K562 (cell line): ENCODE measurements at regions not wholly inside any gene's neighbourhood (a gene's known extent, or its start where the extent isn't known, plus 50 kb on each side); places are given as distances from the start of the nearest gene placed in this dataset.

Source experiments
- ATAC-seq: fragments of 200-7000 bp; cut with Tn5 transposase; 3 replicates; pipeline ENCODE4 v1.9.1; 2020; ENCODE audit warnings: moderate library complexity
- BruUV-seq: library from RNA; stranded (reverse); fragments of 400-500 nt; replicated peaks from 2 replicates; lab custom pipeline; 2021; lab: Mats Ljungman, UMichigan
- CTCF ChIA-PET: fragments of 300-600 bp; formaldehyde crosslinking; extraction: SDS; loops from one replicate; lab custom pipeline; 2021; ENCODE audit warnings: low intra/inter-chr PET ratio; lab: Yijun Ruan, JAX
- POLR2A ChIA-PET: fragments of 300-600, 350-650 bp; sonication (Branson Sonifier 250); formaldehyde crosslinking; extraction: SDS; loops from one replicate; lab custom pipeline; 2021; ENCODE audit warnings: antibody characterized with exemption, inconsistent platforms; lab: Yijun Ruan, JAX
- DNase-seq, 4 experiments: peaks; one replicate each; pipeline versions ENCODE4 v3.0.0 to v3.0.0-alpha.2; 2011 to 2018; ENCODE audit warnings: low spot score in 3 of 4, mixed read lengths in 3 of 4; ENCODE audit errors: extremely low read depth in 1 of 4
- FAIRE-seq: peaks from 2 replicates; lab custom pipeline; 2011; peaks lifted over from hg19 to GRCh38; lab: Jason Lieb, UNC
- H2AFZ ChIP-seq: 2 replicates; pipeline ENCODE4 v1.6.0; 2011; ENCODE audit warnings: low read depth, low read length, control low read depth, inconsistent platforms
- H3K27ac ChIP-seq: fragments of 200-600 bp; 3 replicates; pipeline ENCODE4 v1.8.0; 2011; ENCODE audit warnings: low read depth, mild to moderate bottlenecking, control low read depth, inconsistent platforms, low read length, moderate library complexity, mixed read lengths; ENCODE audit errors: extremely low read depth
- H3K27me3 ChIP-seq, 2 experiments: fragments of 300-600 bp in 1 of 2; 2 replicates in 1 of 2; 3 replicates in 1 of 2; pipeline versions ENCODE4 v1.6.0 to v1.8.0; 2011; ENCODE audit warnings: inconsistent platforms in 2 of 2, low read length in 2 of 2, mild to moderate bottlenecking in 1 of 2, mixed read lengths in 1 of 2, moderate library complexity in 1 of 2; ENCODE audit not compliant: control insufficient read depth in 2 of 2, insufficient read depth in 2 of 2
- H3K36me3 ChIP-seq: fragments of 300-600 bp; 3 replicates; pipeline ENCODE4 v1.8.0; 2011; ENCODE audit warnings: mild to moderate bottlenecking, low read length, inconsistent platforms; ENCODE audit not compliant: control insufficient read depth, insufficient read depth
- H3K4me1 ChIP-seq, 2 experiments: fragments of 200-600 bp in 1 of 2; replicated peaks in 1 of 2; 2 replicates in 1 of 2; 3 replicates in 1 of 2; pipeline versions ENCODE4 v1.5.1 to v1.8.0; 2011; ENCODE audit warnings: inconsistent platforms in 2 of 2, low read length in 2 of 2, mild to moderate bottlenecking in 1 of 2, mixed read lengths in 1 of 2, moderate library complexity in 1 of 2; ENCODE audit not compliant: control insufficient read depth in 2 of 2, insufficient read depth in 2 of 2
- H3K4me2 ChIP-seq: 2 replicates; pipeline ENCODE4 v1.6.1; 2011; ENCODE audit warnings: low read length, control low read depth, inconsistent platforms, mixed read lengths; ENCODE audit not compliant: insufficient read depth
- H3K4me3 ChIP-seq: fragments of 200-600 bp; sonication (generic), shearing (Covaris generic); 2 replicates; pipeline ENCODE4 v1.5.1; 2016; ENCODE audit warnings: control low read depth, inconsistent platforms
- H3K79me2 ChIP-seq: fragments of 200-600 bp; 3 replicates; pipeline ENCODE4 v1.8.0; 2011; ENCODE audit warnings: low read length, inconsistent platforms; ENCODE audit not compliant: control insufficient read depth, insufficient read depth
- H3K9ac ChIP-seq, 2 experiments: 2 replicates each; pipeline versions ENCODE4 v1.6.0 to v1.6.1; 2011; ENCODE audit warnings: low read depth in 2 of 2, low read length in 2 of 2, control low read depth in 1 of 2, inconsistent platforms in 1 of 2, mild to moderate bottlenecking in 1 of 2, mixed read lengths in 1 of 2; ENCODE audit not compliant: insufficient read depth in 1 of 2
- H3K9me1 ChIP-seq: one replicate; pipeline ENCODE4 v1.6.0; 2011; ENCODE audit warnings: inconsistent platforms, mild to moderate bottlenecking, low read length, moderate library complexity; ENCODE audit not compliant: control insufficient read depth, insufficient read depth
- H3K9me3 ChIP-seq: replicated peaks from 2 replicates; pipeline ENCODE4 v1.5.1; 2011; ENCODE audit warnings: low read depth, low read length, inconsistent platforms; ENCODE audit not compliant: control insufficient read depth, insufficient read depth
- H4K20me1 ChIP-seq: replicated peaks from 2 replicates; pipeline ENCODE4 v1.6.1; 2011; ENCODE audit warnings: low read length, inconsistent platforms, mixed read lengths; ENCODE audit not compliant: control insufficient read depth, insufficient read depth
- CC2D1A ChIP-seq: fragments of 450-650 bp; IDR thresholded peaks from 2 replicates; pipeline ENCODE4 v1.6.1; 2017; ENCODE audit warnings: mild to moderate bottlenecking
- CREM ChIP-seq: IDR thresholded peaks from 2 replicates; pipeline ENCODE4 v1.6.1; 2014; ENCODE audit warnings: antibody characterized with exemption, low read depth
- PTTG1 ChIP-seq: fragments of 450-650 bp; IDR thresholded peaks from 2 replicates; pipeline ENCODE4 v1.6.1; 2016; ENCODE audit warnings: low read depth, mild to moderate bottlenecking, missing genetic modification characterization, missing compliant biosample characterization
- ZNF449 ChIP-seq: fragments of 250-450 bp; sonication (Bioruptor Pico); IDR thresholded peaks from 2 replicates; pipeline ENCODE4 v1.8.0; 2022; ENCODE audit warnings: moderate library complexity, mild to moderate bottlenecking, inconsistent platforms
- WGBS: fragments of 100-300 bp; shearing (Covaris generic); methylation state at CpG from one replicate; pipeline ENCODE4 v1.1.6; 2016; ENCODE audit warnings: low coverage, mixed read lengths; ENCODE audit not compliant: insufficient coverage; ENCODE audit errors: missing lambda C conversion rate; 5-methylcytosine and 5-hydroxymethylcytosine counted together
- in situ Hi-C: fragments of 300-500 bp; cut with MboI; formaldehyde crosslinking; loops from 4 replicates; pipeline ENCODE4 v1.15.0; 2018; ENCODE audit warnings: inconsistent platforms, mixed read lengths
- intact Hi-C: fragments of 100-400 bp; cut with micrococcal nuclease; formaldehyde crosslinking; loops from 2 replicates; pipeline ENCODE4 v1.14.2; 2022
- TF ChIP-seq, protein P1 (sequence below): IDR thresholded peaks from 2 replicates; pipeline ENCODE4 v1.6.1; 2014; ENCODE audit warnings: antibody characterized with exemption
- TF ChIP-seq, protein P2 (sequence below), 2 experiments: fragments of 450-650 bp; formaldehyde crosslinking in 1 of 2; IDR thresholded peaks; 2 replicates each; pipeline versions ENCODE4 v1.4.0 to v1.6.1; 2014 to 2020; ENCODE audit warnings: mild to moderate bottlenecking in 2 of 2, borderline replicate concordance in 1 of 2, low read depth in 1 of 2

DNA sequence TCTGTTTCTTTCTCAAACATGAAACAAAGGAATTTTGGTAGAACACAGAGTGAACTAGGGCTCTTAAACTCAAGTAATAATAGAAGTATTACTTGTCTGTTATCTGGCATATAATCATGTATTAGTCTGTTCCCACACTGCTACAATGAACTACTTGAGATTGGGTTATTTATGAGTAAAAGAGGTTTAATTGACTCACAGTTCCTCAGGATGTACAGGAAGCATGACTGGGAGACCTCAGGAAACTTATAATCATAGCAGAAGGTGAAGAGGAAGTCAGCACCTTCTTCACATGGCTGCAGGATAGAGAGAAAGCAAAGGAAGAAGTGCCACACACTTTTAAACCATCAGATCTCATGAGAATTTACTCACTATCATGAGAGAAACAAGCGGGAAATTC, 273.4 kb downstream of the ETS1 start (continued):
- TF ChIP-seq ZNF449 (CRISPR knock-in tag), result no peak
- TF ChIP-seq, protein P1, sequence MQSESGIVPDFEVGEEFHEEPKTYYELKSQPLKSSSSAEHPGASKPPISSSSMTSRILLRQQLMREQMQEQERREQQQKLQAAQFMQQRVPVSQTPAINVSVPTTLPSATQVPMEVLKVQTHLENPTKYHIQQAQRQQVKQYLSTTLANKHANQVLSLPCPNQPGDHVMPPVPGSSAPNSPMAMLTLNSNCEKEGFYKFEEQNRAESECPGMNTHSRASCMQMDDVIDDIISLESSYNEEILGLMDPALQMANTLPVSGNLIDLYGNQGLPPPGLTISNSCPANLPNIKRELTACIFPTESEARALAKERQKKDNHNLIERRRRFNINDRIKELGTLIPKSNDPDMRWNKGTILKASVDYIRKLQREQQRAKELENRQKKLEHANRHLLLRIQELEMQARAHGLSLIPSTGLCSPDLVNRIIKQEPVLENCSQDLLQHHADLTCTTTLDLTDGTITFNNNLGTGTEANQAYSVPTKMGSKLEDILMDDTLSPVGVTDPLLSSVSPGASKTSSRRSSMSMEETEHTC, result no peak

DNA sequence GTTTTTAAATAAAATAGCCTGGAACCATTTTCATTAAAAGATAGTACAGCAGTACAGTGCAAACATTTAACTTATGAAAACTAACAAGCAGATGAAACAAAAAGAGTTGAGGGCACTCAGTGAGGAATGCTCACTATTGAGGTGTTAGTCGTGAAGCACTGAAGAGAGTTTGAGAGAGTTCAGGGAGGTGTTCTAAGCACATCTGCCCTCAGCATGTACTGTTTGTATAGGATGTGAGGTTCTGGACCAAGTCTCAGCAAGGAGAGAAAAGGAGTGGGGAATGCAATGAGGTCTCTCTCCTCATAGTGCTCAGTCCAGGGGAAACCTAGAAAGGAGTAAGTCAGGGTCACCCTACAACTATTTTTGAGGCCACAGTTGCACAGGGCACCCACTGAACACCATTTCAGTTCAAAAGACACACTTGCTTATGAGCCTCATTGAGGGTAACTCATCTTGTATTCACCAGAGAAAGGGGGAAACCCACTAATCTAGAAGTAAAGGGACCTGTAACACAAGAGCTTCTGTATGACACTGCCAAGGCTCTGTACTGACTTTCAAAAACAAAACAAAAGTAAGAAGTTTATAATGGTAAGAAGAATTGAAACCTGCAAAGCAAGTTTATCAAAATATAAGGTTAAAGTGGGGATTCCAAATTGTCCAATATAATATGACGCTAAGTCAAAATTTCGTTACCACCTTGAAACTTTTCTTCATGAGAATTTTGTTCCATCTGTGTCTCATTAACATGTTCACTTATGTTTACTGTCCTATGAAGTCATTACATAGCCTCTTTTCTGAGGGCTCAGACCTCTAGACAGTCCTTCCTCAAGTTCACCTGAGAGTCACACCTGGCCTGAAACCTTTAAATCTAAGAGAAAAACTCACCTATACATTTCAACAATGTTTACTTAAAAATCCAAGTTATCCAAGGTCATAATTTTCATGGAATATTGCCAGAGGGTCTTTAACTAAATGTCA, 275.3 kb downstream of the ETS1 start:
- no peak overlapping the region for H3K4me3 ChIP-seq
- BruUV-seq, result no TSS peak
- no peaks in the 10 kb centered on the region for H3K9me3 ChIP-seq
- TF ChIP-seq CREM (no peak), CC2D1A (no peak), PTTG1 (tag) (no peak)
- TF ChIP-seq, protein P2, sequence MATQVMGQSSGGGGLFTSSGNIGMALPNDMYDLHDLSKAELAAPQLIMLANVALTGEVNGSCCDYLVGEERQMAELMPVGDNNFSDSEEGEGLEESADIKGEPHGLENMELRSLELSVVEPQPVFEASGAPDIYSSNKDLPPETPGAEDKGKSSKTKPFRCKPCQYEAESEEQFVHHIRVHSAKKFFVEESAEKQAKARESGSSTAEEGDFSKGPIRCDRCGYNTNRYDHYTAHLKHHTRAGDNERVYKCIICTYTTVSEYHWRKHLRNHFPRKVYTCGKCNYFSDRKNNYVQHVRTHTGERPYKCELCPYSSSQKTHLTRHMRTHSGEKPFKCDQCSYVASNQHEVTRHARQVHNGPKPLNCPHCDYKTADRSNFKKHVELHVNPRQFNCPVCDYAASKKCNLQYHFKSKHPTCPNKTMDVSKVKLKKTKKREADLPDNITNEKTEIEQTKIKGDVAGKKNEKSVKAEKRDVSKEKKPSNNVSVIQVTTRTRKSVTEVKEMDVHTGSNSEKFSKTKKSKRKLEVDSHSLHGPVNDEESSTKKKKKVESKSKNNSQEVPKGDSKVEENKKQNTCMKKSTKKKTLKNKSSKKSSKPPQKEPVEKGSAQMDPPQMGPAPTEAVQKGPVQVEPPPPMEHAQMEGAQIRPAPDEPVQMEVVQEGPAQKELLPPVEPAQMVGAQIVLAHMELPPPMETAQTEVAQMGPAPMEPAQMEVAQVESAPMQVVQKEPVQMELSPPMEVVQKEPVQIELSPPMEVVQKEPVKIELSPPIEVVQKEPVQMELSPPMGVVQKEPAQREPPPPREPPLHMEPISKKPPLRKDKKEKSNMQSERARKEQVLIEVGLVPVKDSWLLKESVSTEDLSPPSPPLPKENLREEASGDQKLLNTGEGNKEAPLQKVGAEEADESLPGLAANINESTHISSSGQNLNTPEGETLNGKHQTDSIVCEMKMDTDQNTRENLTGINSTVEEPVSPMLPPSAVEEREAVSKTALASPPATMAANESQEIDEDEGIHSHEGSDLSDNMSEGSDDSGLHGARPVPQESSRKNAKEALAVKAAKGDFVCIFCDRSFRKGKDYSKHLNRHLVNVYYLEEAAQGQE (IDR thresholded peaks at IDR 0.05; ENCODE audit: borderline replicate concordance), result no peak
- TF ChIP-seq, protein P2 (CRISPR knock-in tag; IDR thresholded peaks at IDR 0.05; ENCODE audit: low read depth), result no peak
- ChIA-PET CTCF (no interaction called here), POLR2A (no interaction called here)
- H4K20me1 ChIP-seq, result no peaks in the 10 kb centered on the region
- no peak for DNase-seq
- no peak overlapping the region for H3K4me2 ChIP-seq
- no peak for ATAC-seq
- no peaks in the 10 kb centered on the region for H3K27me3 ChIP-seq
- no peaks in the 10 kb centered on the region for H3K9me1 ChIP-seq
- in situ Hi-C loops, result no loop called here
- 5% methylated on average over 3 of the region's 3 CpGs for WGBS
- intact Hi-C loops, result no loop called here
- H2AFZ ChIP-seq, result no peak overlapping the region
- H3K79me2 ChIP-seq, result no peaks in the 10 kb centered on the region
- H3K36me3 ChIP-seq, result no peaks in the 10 kb centered on the region
- FAIRE-seq, result no peak
- no peak overlapping the region for H3K9ac ChIP-seq
- no peaks in the 10 kb centered on the region for H3K4me1 ChIP-seq
- H3K27ac ChIP-seq, result no peak overlapping the region
